A673 (cell line): ENCODE measurements at regions not wholly inside any gene's neighbourhood (a gene's known extent, or its start where the extent isn't known, plus 50 kb on each side); places are given as distances from the start of the nearest gene placed in this dataset.
A peak's percentile ranks its signal among the peaks of the same experiment; 100 is the strongest.
"Not testable (repeated sequence)": the region's sequence is repeated elsewhere in the genome, so short reads cannot be mapped to it uniquely, and the experiment has no call there.

ENCODE experiments used
- BruUV-seq: library from RNA; stranded (reverse); fragments of 400-500 nt; replicated peaks from 2 replicates; lab custom pipeline; 2021; lab: Mats Ljungman, UMichigan
- CTCF ChIA-PET: fragments of 300-600 bp; sonication (Branson Sonifier 250); formaldehyde crosslinking; loops from one replicate; lab custom pipeline; 2022; ENCODE audit warnings: antibody characterized with exemption; lab: Charles Lee
- POLR2A ChIA-PET: fragments of 300-600 bp; sonication (Branson Sonifier 250); formaldehyde crosslinking; loops from one replicate; lab custom pipeline; 2022; ENCODE audit warnings: antibody characterized with exemption; ENCODE audit not compliant: low non-redundant PET; lab: Charles Lee
- DNase-seq: peaks from one replicate; pipeline ENCODE4 v3.0.0-alpha.2; 2015; ENCODE audit warnings: low spot score
- H3K27ac ChIP-seq: fragments of 200-600 bp; sonication (generic); 2 replicates; pipeline ENCODE4 v1.5.1; 2016; ENCODE audit warnings: mixed run types, low read depth, mild to moderate bottlenecking, mixed read lengths, antibody characterized with exemption, low read length; ENCODE audit not compliant: poor library complexity, severe bottlenecking
- H3K27me3 ChIP-seq: fragments of 200-600 bp; sonication (generic); replicated peaks from 2 replicates; pipeline ENCODE4 v1.6.1; 2017; ENCODE audit warnings: mixed run types, low read depth, mild to moderate bottlenecking, mixed read lengths, antibody characterized with exemption, low read length; ENCODE audit not compliant: insufficient read depth, poor library complexity
- H3K36me3 ChIP-seq: fragments of 200-600 bp; sonication (generic); 2 replicates; pipeline ENCODE4 v1.6.1; 2016; ENCODE audit warnings: mixed run types, mild to moderate bottlenecking, mixed read lengths, antibody characterized with exemption, low read length; ENCODE audit not compliant: insufficient read depth, poor library complexity, severe bottlenecking
- H3K4me1 ChIP-seq: fragments of 200-600 bp; sonication (generic); 2 replicates; pipeline ENCODE4 v1.6.1; 2017; ENCODE audit warnings: mixed run types, mild to moderate bottlenecking, mixed read lengths, antibody characterized with exemption, low read length; ENCODE audit not compliant: insufficient read depth, poor library complexity, severe bottlenecking
- H3K4me3 ChIP-seq: fragments of 200-600 bp; sonication (generic); 2 replicates; pipeline ENCODE4 v1.5.1; 2016; ENCODE audit warnings: low read depth, mixed run types, mild to moderate bottlenecking, mixed read lengths, low read length; ENCODE audit not compliant: poor library complexity, severe bottlenecking
- H3K9me3 ChIP-seq: fragments of 200-600 bp; sonication (generic); 2 replicates; pipeline ENCODE4 v1.6.1; 2016; ENCODE audit warnings: mixed run types, low read depth, mild to moderate bottlenecking, mixed read lengths, antibody characterized with exemption, low read length; ENCODE audit not compliant: poor library complexity, severe bottlenecking
- EZH2 ChIP-seq: fragments of 200-600 bp; sonication (generic); IDR thresholded peaks from 2 replicates; pipeline ENCODE4 v1.6.1; 2017; ENCODE audit warnings: borderline replicate concordance, low read depth, mild to moderate bottlenecking, mixed read lengths, antibody characterized with exemption, low read length; ENCODE audit not compliant: poor library complexity, severe bottlenecking
- intact Hi-C: fragments of 100-400 bp; cut with micrococcal nuclease; formaldehyde crosslinking; loops from one replicate; pipeline ENCODE4 v1.10.0; 2022; ENCODE audit not compliant: unreplicated experiment
- TF ChIP-seq, protein P1 (sequence below): fragments of 300-800, 200-600 bp; sonication (generic); conservative IDR thresholded peaks from 2 replicates; pipeline ENCODE4 v1.5.1; 2017; ENCODE audit warnings: low read depth, mild to moderate bottlenecking, antibody characterized with exemption, low read length, moderate library complexity, mixed read lengths

DNA sequence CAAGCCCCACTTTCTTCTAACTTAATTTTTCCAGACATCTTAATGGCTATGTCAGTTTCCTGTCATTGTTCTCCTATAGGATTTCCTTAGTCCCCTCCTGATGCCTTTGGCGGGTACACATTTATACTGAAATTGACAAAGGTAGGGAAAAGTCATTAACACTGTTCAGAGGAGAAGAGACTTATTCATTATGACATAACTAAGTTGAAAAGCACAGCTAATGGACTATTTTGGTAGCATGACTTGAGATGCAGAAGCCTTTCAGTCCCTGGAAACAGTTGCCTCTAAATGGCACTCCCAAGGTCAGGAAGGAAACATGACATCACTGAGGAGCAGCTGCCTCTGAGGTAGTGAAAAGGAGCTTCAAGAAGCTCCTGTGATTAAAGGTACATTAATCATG, 317.5 kb upstream of the KITLG start:
- BruUV-seq = no TSS peak
- ChIA-PET POLR2A (no interaction called here), CTCF (no interaction called here)
- intact Hi-C loops = no loop called here
- Histone ChIP-seq H3K4me3 (no peak overlapping the region), H3K27ac (no peak overlapping the region), H3K4me1 (no peaks in the 10 kb centered on the region), H3K27me3 (no peaks in the 10 kb centered on the region), H3K36me3 (no peaks in the 10 kb centered on the region), H3K9me3 (no peaks in the 10 kb centered on the region)
- peak; percentile 14 for DNase-seq
- no peak for TF ChIP-seq EZH2
- TF ChIP-seq, protein P1, sequence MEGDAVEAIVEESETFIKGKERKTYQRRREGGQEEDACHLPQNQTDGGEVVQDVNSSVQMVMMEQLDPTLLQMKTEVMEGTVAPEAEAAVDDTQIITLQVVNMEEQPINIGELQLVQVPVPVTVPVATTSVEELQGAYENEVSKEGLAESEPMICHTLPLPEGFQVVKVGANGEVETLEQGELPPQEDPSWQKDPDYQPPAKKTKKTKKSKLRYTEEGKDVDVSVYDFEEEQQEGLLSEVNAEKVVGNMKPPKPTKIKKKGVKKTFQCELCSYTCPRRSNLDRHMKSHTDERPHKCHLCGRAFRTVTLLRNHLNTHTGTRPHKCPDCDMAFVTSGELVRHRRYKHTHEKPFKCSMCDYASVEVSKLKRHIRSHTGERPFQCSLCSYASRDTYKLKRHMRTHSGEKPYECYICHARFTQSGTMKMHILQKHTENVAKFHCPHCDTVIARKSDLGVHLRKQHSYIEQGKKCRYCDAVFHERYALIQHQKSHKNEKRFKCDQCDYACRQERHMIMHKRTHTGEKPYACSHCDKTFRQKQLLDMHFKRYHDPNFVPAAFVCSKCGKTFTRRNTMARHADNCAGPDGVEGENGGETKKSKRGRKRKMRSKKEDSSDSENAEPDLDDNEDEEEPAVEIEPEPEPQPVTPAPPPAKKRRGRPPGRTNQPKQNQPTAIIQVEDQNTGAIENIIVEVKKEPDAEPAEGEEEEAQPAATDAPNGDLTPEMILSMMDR = no peak

DNA sequence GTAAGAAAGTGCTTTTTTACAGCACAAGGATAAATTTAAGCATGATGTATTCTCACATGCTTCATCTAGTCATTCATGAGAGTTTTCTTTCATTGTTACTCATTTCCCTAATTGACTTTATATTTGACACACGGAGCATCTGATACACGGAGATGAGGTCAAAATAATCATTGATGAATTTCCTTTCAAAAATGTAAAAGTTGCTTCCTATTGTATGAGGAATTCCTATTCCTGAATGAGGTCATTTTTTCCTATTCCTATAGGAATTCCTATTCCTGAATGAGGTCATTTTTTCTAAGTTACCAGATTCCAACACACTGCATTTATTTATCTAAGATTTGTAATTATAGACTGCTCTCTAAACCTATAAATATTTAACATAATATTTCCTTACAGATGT, 316.7 kb upstream of the KITLG start:
- DNase-seq = no peak
- ChIA-PET POLR2A (no interaction called here), CTCF (no interaction called here)
- intact Hi-C loops = no loop called here
- Histone ChIP-seq H3K27me3 (no peaks in the 10 kb centered on the region), H3K27ac (no peak overlapping the region), H3K4me3 (no peak overlapping the region), H3K36me3 (no peaks in the 10 kb centered on the region), H3K9me3 (no peaks in the 10 kb centered on the region), H3K4me1 (no peaks in the 10 kb centered on the region)
- TF ChIP-seq, protein P1 = no peak
- no peak for TF ChIP-seq EZH2
- BruUV-seq = no TSS peak

DNA sequence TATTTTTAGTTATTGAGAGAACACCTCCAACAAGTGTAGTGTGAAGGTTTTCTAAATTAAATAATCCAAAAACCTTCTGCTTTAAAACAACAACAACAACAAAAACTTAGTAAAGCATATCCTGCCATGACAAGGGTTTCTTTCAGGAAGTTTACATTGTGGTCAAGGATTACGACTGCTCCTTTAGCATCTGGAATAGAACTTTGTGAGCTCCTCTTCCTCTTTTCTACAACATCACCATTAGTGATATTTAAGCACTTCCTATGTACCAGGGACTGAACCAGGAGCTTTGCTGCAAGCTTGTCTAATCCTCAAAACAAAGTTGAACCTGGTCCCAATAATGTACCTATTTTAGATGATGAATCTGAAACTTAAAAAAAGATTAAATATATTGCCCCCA, 315.4 kb upstream of the KITLG start:
- intact Hi-C loops = no loop called here
- no peak for DNase-seq
- no peaks in the 10 kb centered on the region for H3K4me1 ChIP-seq
- no peaks in the 10 kb centered on the region for H3K27me3 ChIP-seq
- no peaks in the 10 kb centered on the region for H3K36me3 ChIP-seq
- CTCF ChIA-PET = no interaction called here
- no peaks in the 10 kb centered on the region for H3K9me3 ChIP-seq
- no peak for TF ChIP-seq EZH2
- TF ChIP-seq, protein P1 = no peak
- POLR2A ChIA-PET = no interaction called here
- no peak overlapping the region for H3K4me3 ChIP-seq
- BruUV-seq = no TSS peak
- no peak overlapping the region for H3K27ac ChIP-seq

DNA sequence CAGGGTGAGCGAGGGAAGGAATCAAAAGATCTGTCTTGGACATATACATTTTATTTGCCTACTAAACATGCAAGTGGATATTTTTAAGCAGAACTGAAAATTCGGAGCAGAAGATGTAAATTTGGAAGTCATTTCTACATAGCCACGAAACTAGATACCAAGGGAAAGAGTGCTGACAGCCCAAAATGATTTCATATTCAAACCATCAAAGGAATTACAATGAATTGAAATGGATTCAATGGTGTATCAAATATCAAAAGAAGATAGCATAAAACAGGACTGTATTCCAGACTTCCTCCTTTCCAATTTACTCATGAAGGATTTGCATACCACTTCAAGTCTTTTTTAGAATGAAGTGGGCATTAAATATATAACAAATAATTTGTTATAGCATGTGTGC, 313.5 kb upstream of the KITLG start:
- CTCF ChIA-PET = no interaction called here
- H3K4me1 ChIP-seq = no peaks in the 10 kb centered on the region
- no peak for DNase-seq
- intact Hi-C loops = no loop called here
- TF ChIP-seq, protein P1 = no peak
- no peak for TF ChIP-seq EZH2
- H3K27me3 ChIP-seq = no peaks in the 10 kb centered on the region
- no peaks in the 10 kb centered on the region for H3K36me3 ChIP-seq
- H3K27ac ChIP-seq = no peak overlapping the region
- POLR2A ChIA-PET = no interaction called here
- BruUV-seq = no TSS peak
- no peaks in the 10 kb centered on the region for H3K9me3 ChIP-seq
- no peak overlapping the region for H3K4me3 ChIP-seq

DNA sequence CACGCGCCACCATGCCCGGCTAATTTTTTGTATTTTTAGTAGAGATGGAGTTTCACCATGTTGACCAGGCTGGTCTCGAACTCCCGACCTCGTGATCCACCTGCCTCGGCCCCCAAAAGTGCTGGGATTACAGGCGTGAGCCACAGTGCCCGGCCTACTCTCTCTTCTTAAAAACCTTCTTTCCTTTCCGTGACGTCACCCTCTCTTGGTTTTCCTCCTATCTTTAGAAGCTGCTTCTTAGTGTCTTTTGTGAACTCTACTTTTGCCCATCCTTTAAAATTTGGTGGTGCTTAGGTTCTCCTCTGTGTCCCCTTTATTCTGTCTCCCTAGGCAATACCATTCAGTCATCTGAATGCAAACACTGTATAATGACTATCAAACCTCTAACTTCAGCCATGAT, 311.2 kb upstream of the KITLG start:
- intact Hi-C loops, H3K9me3 ChIP-seq, H3K27me3 ChIP-seq, DNase-seq, BruUV-seq, H3K27ac ChIP-seq, H3K4me1 ChIP-seq, POLR2A ChIA-PET, CTCF ChIA-PET, H3K4me3 ChIP-seq, H3K36me3 ChIP-seq: not testable (repeated sequence)
